Stimulated activated CD4-positive, alpha-beta T cell treated with anti-CD3 and anti-CD28 coated beads, TNF-alpha, amount 100 ng/mL, for 24 hours (primary cell): ENCODE measurements at regions not wholly inside any gene's neighbourhood (a gene's known extent, or its start where the extent isn't known, plus 50 kb on each side); places are given as distances from the start of the nearest gene placed in this dataset.

Experiments
- DNase-seq, 3 experiments: peaks; one replicate each; pipeline ENCODE4 v3.0.0-alpha.2; 2020; ENCODE audit warnings: low read depth in 3 of 3

DNA sequence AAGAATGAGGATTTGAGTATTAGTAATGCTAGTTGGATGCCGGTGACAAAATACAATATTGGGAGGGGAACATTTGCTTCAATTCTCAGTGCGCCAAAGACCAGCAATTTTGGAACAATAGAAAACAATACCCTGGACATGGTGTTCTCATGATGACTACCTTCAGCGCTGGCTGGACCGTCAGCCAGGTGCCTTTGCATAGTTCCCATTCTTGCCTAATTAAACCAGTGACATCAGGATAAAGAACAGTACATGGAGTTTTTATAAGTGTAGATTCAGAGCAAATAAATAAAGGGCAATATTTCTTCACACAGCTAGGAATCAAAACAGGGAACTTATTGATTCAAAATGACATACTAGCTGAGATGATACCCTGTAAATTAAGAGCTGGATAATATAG is 404.8 kb upstream of the RORA start:
- no peak for DNase-seq

DNA sequence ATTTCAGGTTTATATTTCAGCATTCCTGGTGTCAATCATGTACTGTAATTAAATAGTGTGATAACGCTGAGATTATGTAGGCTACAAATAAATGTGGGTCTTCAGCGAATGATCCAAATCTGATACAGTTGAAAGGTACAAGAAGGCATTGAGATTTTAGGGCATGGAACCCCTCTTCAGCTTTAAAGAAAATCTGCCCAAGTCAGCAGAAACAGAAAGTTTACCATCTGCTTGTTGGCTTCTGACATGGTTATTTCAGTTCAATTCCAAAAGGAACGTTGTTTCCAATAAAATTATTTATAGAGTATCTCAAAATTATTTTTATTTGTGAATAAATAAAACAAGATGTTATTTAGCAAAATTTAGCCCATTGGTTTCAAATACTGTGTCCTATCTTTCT is 400.2 kb upstream of the RORA start:
- DNase-seq = no peak

DNA sequence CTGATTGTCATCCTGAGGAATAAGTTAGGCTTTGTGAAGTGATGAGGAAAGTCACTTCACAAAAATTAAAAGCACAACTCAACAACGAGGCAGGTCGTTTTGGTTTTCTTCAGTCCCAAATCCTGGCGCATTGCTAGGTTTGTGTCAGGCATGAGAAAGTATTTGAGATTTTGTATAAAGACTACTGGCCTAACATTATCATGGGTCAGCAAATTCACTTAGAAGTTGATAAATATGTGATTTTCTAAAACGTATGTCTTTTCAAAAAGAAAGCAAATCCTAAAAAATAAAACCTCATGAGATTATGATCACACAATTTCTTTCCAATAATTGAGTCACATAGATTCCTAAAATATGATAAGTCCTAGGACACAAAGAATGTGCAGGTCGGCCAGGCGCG is 395.8 kb upstream of the RORA start:
- no peak for DNase-seq

DNA sequence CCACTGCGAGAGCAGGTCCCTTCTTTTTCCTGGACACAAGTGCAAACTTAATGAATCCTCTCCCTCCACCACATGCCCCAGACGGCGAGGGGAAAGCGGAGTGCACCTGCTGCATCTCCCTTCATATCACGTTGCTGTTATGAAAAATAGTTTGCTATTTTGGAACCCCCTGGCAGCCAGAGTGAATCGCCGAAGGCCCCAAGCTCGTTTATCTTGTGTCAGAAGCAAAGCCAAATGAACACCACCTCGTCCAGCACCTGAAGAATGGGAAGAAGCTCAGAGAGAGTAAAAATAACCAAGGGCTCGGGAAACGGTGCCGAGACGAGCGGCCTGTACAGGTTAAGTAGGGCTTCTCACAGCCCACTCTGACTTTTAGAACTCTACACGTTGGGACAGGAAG is 394.6 kb upstream of the RORA start:
- DNase-seq = no peak

DNA sequence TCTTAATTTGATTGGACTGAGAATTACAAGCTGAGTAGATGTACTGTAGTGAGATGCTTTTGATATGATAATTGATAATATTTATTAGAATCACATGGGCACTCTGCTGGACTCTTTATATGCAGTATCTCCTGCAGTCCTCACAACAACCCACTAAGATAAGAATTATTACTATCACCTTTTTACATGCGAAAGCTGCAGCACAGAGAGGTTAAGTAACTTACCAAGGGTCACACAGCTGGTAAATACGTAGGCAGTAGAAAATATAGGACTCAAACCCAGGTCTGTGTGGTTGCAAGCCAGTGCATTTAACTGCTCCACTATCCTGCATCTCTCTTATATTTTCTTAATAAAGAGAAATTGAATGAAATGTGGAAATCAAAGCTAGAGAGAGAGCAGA is 392.8 kb upstream of the RORA start:
- DNase-seq = no peak

DNA sequence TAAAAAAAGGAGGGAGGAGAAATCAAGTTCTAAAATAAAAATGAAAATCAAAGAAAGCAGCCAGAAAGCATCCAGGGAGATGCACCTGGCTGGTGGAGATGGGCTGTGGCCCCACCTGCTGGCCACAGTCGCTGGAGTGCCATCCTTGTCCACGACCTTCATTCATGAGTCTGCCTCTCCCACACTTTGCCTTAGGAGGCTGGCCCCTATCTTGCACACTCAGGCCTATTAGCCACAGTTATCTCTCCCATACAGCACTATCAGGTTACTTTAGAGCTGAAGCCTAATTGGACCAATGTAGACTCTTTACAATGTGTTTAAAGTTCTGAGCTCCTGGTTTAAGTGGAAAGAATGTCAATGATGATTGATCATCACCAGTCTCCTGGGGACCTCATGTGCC is 392.0 kb upstream of the RORA start:
- peak in 1 of 3 experiments; percentile 4 for DNase-seq

DNA sequence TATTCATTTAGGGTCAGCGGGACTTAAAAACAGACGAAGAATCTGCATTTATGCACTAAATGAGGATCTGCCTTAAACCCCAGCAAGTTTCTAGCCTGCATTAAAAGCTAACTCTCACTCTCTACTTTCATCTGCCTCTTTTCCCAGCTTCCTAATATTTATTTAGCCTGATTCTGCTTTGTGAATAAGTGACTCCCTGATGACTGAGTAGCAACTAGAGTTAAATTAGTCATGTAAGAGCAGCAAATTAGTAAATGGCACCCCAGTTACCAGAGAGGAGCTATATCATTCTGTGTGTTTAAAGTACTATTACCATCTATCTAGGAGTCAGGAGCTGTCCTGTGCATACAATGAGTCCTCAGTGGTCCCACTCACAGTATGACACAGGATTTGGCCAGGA is 391.0 kb upstream of the RORA start:
- no peak for DNase-seq

DNA sequence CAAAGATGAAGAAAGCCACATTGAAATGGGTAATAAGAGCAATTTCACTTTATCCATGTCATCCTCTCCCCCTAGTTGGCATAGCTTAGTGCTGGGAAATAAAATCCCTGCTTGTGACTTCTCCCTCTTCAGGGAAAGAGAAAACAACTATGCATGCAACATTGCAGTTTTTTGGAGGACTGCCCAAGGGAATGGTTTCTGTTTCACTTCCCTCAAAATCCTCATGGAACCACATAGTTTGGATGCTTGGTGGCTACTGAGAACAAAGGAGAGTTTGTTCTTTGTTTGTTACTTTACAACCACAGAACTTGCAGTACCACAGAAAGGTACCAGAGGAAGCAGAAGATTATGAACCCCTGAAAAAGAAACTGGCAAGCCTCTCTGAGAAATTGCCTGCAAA is 384.6 kb upstream of the RORA start:
- DNase-seq = no peak

DNA sequence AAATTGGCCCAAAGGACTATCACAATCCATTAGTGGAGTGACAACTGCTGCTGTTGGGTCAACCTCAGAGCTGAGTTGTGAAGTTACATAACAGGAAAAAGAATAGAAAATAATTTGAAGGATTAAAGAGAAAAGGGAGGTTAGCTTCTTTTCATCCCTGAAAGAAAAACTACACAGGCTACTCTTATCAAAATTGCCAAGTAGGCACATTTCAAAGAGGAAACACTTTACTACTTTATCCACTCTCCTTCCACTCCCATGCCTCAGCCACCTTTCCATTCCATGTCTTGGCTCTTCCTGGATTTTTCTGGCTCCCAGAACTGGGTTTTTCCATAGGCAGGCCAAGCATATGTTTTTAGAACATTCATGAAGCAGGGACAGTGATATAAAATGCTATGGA is 384.0 kb upstream of the RORA start:
- DNase-seq = no peak

DNA sequence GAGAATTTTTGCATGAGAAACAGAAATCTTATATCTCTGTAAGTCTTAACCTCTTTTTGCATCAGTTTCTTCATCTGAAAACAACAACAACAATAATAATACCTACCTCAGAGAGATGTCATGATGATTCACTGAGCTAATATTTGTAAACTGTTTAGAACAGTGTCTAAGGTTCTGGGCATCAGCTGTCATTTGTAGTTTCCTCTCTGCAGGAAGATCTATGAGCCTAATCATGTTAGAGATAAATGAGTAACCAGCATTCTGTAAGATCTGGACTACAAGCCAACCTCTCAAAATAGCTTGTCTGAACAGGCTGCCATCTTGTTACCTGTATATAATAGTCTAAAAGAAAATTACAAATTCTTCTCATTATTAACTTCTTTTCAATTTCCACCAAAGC is 383.0 kb upstream of the RORA start:
- DNase-seq = no peak

DNA sequence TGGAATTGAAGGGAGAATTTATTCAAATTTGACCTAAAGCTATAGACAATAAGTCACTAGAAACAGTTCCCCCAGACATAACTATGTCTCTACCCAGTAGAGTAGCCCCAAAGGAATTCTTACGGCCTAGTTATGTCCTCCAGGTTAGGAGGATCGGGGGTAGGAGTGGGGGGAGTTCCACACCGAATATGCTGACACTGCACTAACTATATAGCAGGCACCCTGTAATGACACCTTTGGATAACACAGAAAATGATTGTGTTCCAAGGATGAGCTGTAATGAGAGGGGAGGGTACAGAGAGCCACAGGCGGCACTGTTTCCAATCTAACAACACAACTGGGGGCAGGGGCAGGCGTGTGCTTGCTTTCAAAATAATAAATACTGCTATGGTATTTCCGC is 376.2 kb upstream of the RORA start:
- no peak for DNase-seq

DNA sequence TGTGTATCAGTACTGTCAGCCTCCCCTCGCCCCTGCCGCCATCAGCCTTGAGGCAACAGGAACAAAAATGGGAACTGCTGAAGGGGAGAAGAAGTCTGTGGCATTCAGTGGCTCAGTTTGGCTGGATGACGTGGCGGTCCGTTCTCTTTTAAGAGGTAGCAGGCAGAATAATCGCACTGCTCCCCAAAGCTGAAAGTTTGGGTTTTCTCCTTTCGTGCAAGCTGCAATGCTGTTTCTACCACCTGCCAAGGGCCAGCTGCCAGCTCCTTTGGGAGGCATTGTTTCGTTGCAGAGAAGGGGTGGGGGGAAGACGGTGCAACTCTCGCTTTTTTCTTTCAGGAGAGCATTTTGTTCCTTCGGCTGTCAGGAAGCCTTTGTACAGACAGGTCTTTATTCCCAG is 369.6 kb upstream of the RORA start:
- DNase-seq = no peak

DNA sequence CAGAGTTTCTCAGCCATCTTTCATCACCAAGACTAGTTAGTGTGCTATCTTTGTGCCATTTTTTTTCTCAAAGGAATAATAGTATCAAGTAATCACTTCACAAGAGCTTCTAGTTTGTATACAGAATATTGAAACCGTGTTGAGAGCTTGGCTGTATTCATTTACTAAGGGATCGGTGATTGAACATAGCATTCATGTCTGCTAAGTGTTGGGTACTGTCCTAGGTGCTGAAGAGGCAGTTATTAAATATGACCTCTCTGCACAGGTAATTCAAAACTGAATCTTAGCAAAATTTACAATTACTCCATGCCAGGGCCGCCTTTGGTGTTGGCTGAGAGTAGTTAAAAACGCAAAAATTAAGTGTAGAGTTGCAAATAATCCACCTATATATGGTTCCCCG is 355.3 kb upstream of the RORA start:
- DNase-seq = no peak

DNA sequence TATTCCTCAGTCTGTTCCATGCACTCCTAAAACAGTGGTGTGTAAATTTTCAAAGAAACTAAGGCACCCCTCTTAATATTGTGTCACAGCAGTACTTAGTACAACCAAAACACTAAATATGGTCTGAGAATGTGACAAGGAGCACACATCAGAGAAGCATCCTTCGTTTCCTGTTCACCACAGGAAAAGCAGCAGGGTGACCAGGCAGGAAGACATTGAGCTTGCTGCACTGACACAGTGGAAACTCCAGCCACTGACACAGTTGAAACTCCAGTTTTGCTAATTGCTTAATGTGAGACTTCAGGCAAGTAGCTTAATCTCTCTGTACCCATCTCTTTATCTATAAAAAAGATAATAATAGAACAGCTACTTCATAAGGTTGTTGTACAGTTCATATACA is 353.0 kb upstream of the RORA start:
- no peak for DNase-seq

DNA sequence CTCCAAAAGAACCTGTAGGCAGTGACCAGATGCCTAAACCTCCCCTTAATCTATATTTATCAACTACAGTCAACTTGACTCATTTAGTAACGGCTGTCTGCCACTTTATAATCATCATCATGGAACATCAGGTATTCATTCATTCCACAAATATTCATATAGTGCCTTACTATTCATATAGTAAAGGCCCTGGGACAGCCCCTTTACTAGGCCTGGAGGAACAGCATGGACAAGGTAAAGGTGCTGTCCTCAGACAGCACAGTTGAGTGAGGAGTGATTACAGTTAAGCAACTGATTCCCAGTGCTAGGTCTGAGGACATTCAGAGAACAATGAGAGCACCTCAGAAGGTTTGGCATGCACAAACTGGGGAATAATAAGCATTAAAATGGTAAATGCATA is 346.5 kb upstream of the RORA start:
- DNase-seq = no peak

DNA sequence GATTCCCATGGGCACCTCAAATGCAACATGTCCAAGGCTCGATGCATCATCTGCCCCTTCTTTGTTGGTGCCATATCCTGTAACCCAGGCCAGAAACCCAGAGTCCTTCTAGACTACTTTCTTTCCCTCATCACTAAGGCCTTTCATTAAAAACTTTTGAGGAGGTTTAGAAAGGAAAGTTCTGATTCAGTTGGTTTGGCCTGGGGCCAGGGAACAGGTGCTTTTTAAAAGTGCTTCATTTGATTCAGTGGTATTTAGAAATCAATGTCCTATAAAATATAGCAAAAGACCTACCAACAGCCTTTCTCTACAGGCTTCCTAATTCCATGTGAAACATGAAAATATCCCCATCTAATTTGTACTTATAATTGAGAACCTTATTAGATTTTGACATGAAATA is 341.9 kb upstream of the RORA start:
- DNase-seq = no peak

DNA sequence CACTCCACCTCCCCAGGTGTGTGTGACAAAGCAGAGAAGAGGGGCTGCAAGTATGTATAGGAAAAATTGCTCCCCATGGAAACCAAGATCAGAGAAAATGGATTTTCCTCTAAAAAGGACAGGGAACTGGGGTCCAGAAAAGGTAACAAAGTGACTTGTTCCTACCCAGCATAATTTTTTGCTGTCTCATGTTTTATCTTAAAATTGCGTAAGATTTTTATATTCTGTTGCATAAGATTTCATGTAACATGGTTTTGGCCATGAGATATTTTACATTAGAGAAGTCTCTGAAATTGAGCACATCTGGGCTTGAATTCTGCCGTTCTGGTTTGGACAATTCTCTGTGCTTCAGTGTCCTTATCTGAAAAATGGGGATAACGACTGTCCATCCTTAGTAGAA is 335.7 kb upstream of the RORA start:
- DNase-seq = no peak

DNA sequence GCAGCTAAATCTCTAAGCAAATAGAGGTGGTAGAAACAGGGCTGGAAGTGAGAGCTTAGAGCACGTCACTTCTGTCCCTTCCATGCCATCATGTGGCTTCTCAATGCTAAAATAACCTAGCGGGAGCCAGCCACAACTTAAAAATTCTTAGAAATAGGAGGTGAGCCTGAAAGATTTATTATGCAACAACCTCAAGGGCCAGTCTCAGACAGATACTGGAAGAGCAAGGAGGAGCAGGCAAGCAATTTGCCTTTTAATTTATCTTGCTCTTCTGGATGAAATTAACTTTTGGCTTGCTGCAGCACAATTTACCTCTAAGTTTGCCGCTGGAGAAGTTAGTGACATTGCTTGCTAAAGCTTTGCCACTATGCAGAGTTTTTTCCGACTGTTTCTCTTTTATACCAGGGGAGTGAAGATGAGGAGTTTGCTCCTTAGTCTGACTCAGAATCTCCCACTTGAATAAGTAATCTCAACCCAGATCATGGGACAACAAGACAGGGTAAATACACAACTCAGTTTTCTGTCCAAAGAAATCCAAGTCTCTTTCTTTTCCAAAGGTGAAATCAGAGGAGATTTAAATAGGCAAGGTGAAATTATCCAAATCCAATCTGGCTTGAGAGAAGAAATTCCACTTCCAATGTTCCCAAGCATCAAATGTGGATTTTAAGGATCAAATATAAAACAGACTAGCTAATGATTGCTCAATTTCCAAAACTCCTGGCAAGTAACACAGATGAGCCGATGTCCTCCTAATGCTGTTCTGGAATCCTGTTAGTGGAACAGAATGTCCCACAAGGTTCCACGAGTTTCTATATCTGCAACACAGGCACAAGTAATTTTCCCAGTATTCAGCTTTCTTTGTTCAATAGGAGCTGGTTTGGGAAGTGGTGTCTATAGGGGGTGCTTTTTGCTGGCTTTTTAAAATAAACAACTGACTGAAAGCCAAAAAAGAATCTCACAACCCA is 329.4 kb upstream of the RORA start:
- DNase-seq = no peak

DNA sequence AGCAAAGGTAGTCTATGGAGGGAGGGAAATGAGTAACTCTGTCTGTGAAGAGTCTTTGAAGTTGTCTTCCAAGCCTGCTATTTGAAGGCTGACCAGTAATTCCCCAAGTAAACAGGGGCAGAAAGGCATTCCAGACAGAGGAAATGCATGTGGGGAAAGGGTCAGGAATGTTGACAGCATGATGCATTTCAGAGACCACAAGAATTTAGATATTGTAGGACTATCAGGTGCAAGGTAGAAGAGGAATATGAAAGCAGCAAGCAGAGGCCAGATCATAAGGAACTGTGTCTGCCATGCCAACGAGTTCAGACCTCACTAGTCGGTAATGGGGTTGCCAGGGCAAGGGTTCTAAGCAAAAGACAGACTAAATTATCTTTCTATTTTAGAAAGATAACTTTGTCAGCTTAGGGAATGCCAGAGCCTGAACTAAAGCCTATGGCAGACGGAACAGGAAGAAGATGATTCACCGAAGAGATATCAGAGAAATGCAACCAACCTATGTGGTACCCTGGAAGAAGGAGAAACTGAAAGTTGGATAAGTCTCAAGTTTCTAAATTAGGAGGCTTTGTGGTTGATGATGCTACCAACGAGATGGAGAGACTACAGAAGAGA is 327.0 kb upstream of the RORA start:
- no peak for DNase-seq

DNA sequence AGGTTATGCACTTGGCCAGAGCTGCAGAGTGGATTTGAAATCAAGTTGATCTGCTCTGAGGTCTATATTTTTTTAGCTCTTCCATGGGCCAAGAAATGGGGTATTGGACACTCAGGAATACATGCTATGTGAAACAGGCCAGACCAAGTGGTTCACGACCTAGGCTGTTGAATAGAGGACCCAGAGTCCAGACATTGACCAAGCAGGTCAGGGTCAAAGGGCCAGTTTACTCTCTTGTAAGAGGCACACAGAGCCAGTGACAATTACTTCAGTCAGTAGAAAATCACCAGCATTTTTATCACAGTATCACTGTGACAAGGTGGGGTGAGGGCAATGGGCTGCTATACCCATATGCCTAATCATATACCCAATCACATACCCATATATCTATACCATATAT is 320.6 kb upstream of the RORA start:
- DNase-seq = no peak

DNA sequence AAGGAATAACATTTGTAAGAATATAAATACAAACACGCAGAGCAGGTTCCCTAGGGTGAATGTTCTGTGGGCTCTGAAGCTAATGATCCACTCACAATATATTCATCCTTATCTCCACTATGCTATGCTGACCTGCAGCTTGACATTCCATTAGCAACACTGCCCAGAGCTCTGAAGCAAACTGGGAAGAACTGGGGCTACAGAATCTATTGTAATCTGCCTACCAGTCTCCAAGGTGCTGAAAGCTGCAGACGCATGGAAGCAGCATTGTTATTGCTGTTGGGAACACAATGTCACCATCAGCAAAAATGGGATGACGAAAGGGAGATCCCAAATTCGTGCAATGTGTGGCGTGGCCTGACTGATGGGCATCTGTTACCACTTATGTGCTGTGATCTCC is 316.7 kb upstream of the RORA start:
- DNase-seq = no peak

DNA sequence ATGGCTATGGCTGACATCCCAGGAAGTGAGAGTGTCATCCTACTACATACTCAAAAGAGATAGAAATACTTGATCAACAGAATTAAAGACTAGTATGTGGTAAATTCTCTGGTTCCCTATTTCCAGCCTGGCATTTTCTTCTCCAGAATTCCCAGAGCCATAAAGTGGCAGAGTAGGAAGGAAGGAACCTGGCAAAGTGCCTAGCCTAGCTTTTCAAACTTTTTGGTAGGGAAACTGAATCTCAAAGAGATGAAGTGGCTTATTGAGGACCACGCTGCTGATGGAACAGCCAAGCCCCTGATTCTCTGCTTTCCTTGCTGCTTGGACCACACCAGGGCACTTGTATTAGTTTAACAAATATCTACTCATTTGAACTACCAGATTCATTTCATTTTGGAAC is 312.4 kb upstream of the RORA start:
- DNase-seq = no peak

DNA sequence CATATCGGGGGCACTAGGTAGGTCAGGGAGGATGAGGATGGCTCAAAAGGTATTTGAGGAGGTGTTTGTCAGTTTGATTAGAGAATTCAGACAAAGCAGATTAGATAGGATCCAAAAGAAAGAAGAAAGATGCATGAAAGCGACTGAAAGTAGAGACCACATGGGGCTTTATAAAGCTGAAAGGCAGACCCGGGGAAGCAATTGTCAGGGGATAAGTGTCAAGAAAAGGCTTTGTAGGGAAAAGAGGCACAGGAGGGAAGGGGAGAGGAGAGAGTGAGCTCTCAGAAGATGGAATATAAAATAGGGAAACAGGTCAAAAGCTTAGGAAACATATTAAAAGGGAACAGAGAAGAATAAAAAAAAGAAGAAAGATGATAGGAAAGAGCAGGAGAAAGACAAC is 308.2 kb upstream of the RORA start:
- no peak for DNase-seq

DNA sequence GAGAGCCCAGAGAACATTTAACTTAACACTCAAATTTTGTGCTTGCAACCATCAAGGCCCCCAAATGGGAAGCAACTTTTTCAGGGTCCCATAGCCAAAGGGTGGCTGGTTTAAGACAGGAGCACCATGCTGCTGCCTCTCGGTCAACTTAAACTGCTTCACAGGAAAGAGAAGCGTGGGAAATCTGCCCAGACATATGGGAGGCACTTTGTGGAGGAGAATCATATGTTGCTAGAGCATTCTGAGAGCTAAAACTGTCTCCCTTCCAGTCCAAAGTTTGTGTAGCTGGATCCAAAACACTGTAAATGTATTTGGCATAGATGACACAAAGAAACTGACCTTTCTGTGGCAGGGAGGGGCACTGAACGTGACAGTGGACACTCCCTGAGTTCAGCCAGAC is 305.9 kb upstream of the RORA start:
- DNase-seq = no peak
